ENCODE measurements at regions not wholly inside any gene's neighbourhood (a gene's known extent, or its start where the extent isn't known, plus 50 kb on each side); places are given as distances from the start of the nearest gene placed in this dataset.

GRCh38 chr3:5972586-5972985 is 785.1 kb downstream of the EDEM1 start:
- Histone ChIP-seq H3K27ac (replicated peaks in 1 of 4) (no peak overlapping the region), H3K4me3 (no peak overlapping the region), H3K27me3 (no peaks in the 10 kb centered on the region), H3K9me3 (no peaks in the 10 kb centered on the region), H3K4me1 (no peaks in the 10 kb centered on the region), H3K36me3 (no peaks in the 10 kb centered on the region)
- no peak for DNase-seq (ENCODE audit: extremely low spot score)
- TF ChIP-seq EP300 (IDR thresholded peaks at IDR 0.05) (no peak), POLR2A (IDR thresholded peaks at IDR 0.05; ENCODE audit: low read depth) (no peak), CTCF (IDR thresholded peaks at IDR 0.05) (no peak), POLR2AphosphoS5 (IDR thresholded peaks at IDR 0.05) (no peak)
- WGBS: 59% methylated on average over 5 of the region's 5 CpGs
- intact Hi-C loops (cut with DNase I): no loop called here

GRCh38 chr3:5974630-5975322 is 787.3 kb downstream of the EDEM1 start:
- no peaks in the 10 kb centered on the region for H3K27me3 ChIP-seq
- no peak overlapping the region for H3K4me3 ChIP-seq
- H3K4me1 ChIP-seq: no peaks in the 10 kb centered on the region
- TF ChIP-seq POLR2AphosphoS5 (IDR thresholded peaks at IDR 0.05) (no peak), POLR2A (IDR thresholded peaks at IDR 0.05; ENCODE audit: low read depth) (no peak), EP300 (IDR thresholded peaks at IDR 0.05) (no peak), CTCF (IDR thresholded peaks at IDR 0.05) (no peak)
- no peak for DNase-seq (ENCODE audit: extremely low spot score)
- WGBS: 79% methylated on average over 3 of the region's 3 CpGs
- H3K36me3 ChIP-seq: no peaks in the 10 kb centered on the region
- no peak overlapping the region for H3K27ac ChIP-seq (replicated peaks in 1 of 4)
- intact Hi-C loops (cut with DNase I): no loop called here
- H3K9me3 ChIP-seq: no peaks in the 10 kb centered on the region

GRCh38 chr3:5977331-5977730 is 789.8 kb downstream of the EDEM1 start:
- DNase-seq (ENCODE audit: extremely low spot score): no peak
- Histone ChIP-seq H3K9me3 (peaks cover 0 to 3% (median 0%) of the 10 kb centered on the region in 4 donors), H3K4me3 (no peak overlapping the region), H3K27me3 (no peaks in the 10 kb centered on the region), H3K36me3 (no peaks in the 10 kb centered on the region), H3K4me1 (no peaks in the 10 kb centered on the region), H3K27ac (replicated peaks in 1 of 4) (no peak overlapping the region)
- TF ChIP-seq CTCF (IDR thresholded peaks at IDR 0.05): no peak
- no peak for TF ChIP-seq POLR2A (IDR thresholded peaks at IDR 0.05; ENCODE audit: low read depth)
- TF ChIP-seq EP300 (IDR thresholded peaks at IDR 0.05): no peak
- no peak for TF ChIP-seq POLR2AphosphoS5 (IDR thresholded peaks at IDR 0.05)
- WGBS: 88% methylated on average over 8 of the region's 8 CpGs
- intact Hi-C loops (cut with DNase I): no loop called here

- Histone ChIP-seq H3K36me3 (no peaks in the 10 kb centered on the region), H3K4me1 (no peaks in the 10 kb centered on the region), H3K27me3 (no peaks in the 10 kb centered on the region), H3K27ac (replicated peaks in 1 of 4) (no peak overlapping the region), H3K9me3 (peaks cover 0 to 7% (median 0%) of the 10 kb centered on the region in 4 donors), H3K4me3 (no peak overlapping the region)
- DNase-seq (ENCODE audit: extremely low spot score): no peak
- intact Hi-C loops (cut with DNase I): no loop called here
- 92% methylated on average over 2 of the region's 3 CpGs for WGBS
- no peak for TF ChIP-seq CTCF (IDR thresholded peaks at IDR 0.05)
- no peak for TF ChIP-seq EP300 (IDR thresholded peaks at IDR 0.05)
- TF ChIP-seq POLR2AphosphoS5 (IDR thresholded peaks at IDR 0.05): no peak
Observed at GRCh38 chr3:5980475-5980874, 793.0 kb downstream of the EDEM1 start.

GRCh38 chr3:5994651-5995050 is 807.1 kb downstream of the EDEM1 start:
- H3K4me3 ChIP-seq: no peak overlapping the region
- no peaks in the 10 kb centered on the region for H3K27me3 ChIP-seq
- intact Hi-C loops (cut with DNase I): no loop called here
- WGBS: 90% methylated on average over 1 of the region's 1 CpG
- no peak for DNase-seq (ENCODE audit: extremely low spot score)
- no peak overlapping the region for H3K27ac ChIP-seq (replicated peaks in 1 of 4)
- no peaks in the 10 kb centered on the region for H3K36me3 ChIP-seq
- H3K4me1 ChIP-seq: no peaks in the 10 kb centered on the region
- TF ChIP-seq CTCF (IDR thresholded peaks at IDR 0.05) (no peak), POLR2AphosphoS5 (IDR thresholded peaks at IDR 0.05) (no peak), EP300 (IDR thresholded peaks at IDR 0.05) (no peak), POLR2A (IDR thresholded peaks at IDR 0.05; ENCODE audit: low read depth) (no peak)
- no peaks in the 10 kb centered on the region for H3K9me3 ChIP-seq
